Breast epithelium (tissue), 3 donors: ENCODE measurements at regions not wholly inside any gene's neighbourhood (a gene's known extent, or its start where the extent isn't known, plus 50 kb on each side); places are given as distances from the start of the nearest gene placed in this dataset.

Experiments
- POLR2A ChIP-seq: fragments of 450-650 bp; IDR thresholded peaks from one replicate; pipeline ENCODE4 v1.6.1; 2016; ENCODE audit warnings: antibody characterized with exemption, mild to moderate bottlenecking, moderate library complexity
- TF ChIP-seq, protein P1 (sequence below), 3 donors: fragments of 450-650 bp; IDR thresholded peaks; one replicate each; pipeline ENCODE4 v1.5.1; 2016 to 2017; ENCODE audit warnings: antibody characterized with exemption in 3 of 3, mild to moderate bottlenecking in 3 of 3, moderate library complexity in 3 of 3

DNA sequence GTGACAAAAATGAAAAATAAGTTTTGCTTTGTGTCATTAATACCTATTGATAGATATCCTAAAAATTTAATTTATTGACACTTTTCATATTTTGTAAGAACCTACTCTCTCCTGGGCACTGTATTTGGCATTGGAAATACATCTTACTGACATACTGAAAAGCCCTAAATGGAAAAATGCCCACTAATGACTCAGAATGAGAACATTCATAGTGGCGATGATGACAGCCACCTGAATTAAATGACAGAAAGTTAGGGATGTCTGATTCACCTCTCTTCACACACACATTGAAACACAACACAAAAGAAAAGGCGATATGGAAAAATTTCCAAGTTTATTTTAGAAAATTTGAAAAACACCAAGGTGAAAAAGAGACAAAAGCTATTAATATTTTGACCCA is 992.3 kb downstream of the STPG2 start:
- TF ChIP-seq, protein P1, sequence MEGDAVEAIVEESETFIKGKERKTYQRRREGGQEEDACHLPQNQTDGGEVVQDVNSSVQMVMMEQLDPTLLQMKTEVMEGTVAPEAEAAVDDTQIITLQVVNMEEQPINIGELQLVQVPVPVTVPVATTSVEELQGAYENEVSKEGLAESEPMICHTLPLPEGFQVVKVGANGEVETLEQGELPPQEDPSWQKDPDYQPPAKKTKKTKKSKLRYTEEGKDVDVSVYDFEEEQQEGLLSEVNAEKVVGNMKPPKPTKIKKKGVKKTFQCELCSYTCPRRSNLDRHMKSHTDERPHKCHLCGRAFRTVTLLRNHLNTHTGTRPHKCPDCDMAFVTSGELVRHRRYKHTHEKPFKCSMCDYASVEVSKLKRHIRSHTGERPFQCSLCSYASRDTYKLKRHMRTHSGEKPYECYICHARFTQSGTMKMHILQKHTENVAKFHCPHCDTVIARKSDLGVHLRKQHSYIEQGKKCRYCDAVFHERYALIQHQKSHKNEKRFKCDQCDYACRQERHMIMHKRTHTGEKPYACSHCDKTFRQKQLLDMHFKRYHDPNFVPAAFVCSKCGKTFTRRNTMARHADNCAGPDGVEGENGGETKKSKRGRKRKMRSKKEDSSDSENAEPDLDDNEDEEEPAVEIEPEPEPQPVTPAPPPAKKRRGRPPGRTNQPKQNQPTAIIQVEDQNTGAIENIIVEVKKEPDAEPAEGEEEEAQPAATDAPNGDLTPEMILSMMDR (IDR thresholded peaks at IDR 0.05) = no peak
- TF ChIP-seq POLR2A = no peak
